ENCODE measurements at regions not wholly inside any gene's neighbourhood (a gene's known extent, or its start where the extent isn't known, plus 50 kb on each side); places are given as distances from the start of the nearest gene placed in this dataset.

DNA sequence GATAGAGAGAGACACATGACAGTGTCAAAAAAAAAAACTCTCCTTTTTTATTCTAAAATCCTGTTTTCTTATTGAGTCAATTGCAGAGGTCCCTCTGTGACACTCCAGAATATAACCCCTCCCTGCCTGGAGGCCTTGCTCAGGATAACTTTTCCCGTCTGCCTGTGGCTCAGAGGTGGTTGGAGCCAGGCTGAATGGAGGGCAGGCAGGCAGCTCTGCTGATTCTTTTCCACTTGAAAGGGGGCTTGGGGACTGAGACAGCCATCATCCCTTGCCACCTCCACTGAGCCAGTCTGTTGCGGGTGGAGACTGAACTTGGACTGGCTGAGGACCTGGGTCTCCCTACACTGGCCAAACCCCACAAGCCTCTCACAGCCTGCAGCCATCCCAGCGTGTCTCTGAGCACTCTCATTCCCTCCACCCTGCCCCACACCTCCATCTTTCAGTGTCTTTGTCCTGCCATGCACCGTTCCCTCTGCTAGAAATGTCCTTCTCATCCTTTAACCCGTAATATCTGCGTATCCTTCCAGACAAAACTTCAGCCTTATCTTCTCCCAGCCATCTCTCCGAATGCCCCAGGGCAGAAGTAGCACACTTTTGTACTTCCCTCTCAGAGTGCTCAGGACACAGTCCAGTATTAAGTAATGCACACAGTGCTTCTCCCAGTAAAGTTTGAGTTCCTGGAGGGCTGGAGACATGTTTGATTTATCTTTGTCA is 139.9 kb downstream of the CHIC2 start:
- Histone ChIP-seq H3K9me3 (ENCODE audit: control insufficient read depth in 2 of 2, insufficient read depth in 1 of 2, low read length in 1 of 2) (no peaks in the 10 kb centered on the region), H3K27me3 (ENCODE audit: control insufficient read depth in 2 of 2, insufficient read depth in 1 of 2, low read length in 1 of 2) (peaks cover 0 to 12% of the 10 kb centered on the region in 2 donors), H3K4me3 (ENCODE audit: low read length in 2 of 2) (no peak overlapping the region), H3K27ac (ENCODE audit: low read depth in 1 of 2, low read length in 1 of 2) (no peak overlapping the region), H3K36me3 (ENCODE audit: control insufficient read depth in 2 of 2, insufficient read depth in 2 of 2, low read length in 1 of 2) (no peaks in the 10 kb centered on the region), H3K4me1 (ENCODE audit: control insufficient read depth in 2 of 2, insufficient read depth in 2 of 2, low read length in 2 of 2) (no peaks in the 10 kb centered on the region)
- DNase-seq (ENCODE audit: low read depth in 6 of 9, low spot score in 9 of 9) = no peak
- WGBS = 88% methylated on average over 7 of the region's 7 CpGs

GRCh38 chr4:53923921-53924320 is 140.5 kb downstream of the CHIC2 start:
- H3K27ac ChIP-seq (ENCODE audit: low read depth in 1 of 2, low read length in 1 of 2) = no peak overlapping the region
- H3K4me1 ChIP-seq (ENCODE audit: control insufficient read depth in 2 of 2, insufficient read depth in 2 of 2, low read length in 2 of 2) = no peaks in the 10 kb centered on the region
- peaks cover 0 to 14% of the 10 kb centered on the region in 2 donors for H3K27me3 ChIP-seq (ENCODE audit: control insufficient read depth in 2 of 2, insufficient read depth in 1 of 2, low read length in 1 of 2)
- H3K9me3 ChIP-seq (ENCODE audit: control insufficient read depth in 2 of 2, insufficient read depth in 1 of 2, low read length in 1 of 2) = no peaks in the 10 kb centered on the region
- H3K4me3 ChIP-seq (ENCODE audit: low read length in 2 of 2) = no peak overlapping the region
- WGBS = 92% methylated on average over 5 of the region's 5 CpGs
- no peaks in the 10 kb centered on the region for H3K36me3 ChIP-seq (ENCODE audit: control insufficient read depth in 2 of 2, insufficient read depth in 2 of 2, low read length in 1 of 2)
- no peak for DNase-seq (ENCODE audit: low read depth in 6 of 9, low spot score in 9 of 9)

- no peak for DNase-seq (ENCODE audit: low read depth in 6 of 9, low spot score in 9 of 9)
- Histone ChIP-seq H3K4me3 (ENCODE audit: low read length in 2 of 2) (no peak overlapping the region), H3K27me3 (ENCODE audit: control insufficient read depth in 2 of 2, insufficient read depth in 1 of 2, low read length in 1 of 2) (peaks cover 0 to 16% of the 10 kb centered on the region in 2 donors), H3K27ac (ENCODE audit: low read depth in 1 of 2, low read length in 1 of 2) (no peak overlapping the region), H3K36me3 (ENCODE audit: control insufficient read depth in 2 of 2, insufficient read depth in 2 of 2, low read length in 1 of 2) (no peaks in the 10 kb centered on the region), H3K9me3 (ENCODE audit: control insufficient read depth in 2 of 2, insufficient read depth in 1 of 2, low read length in 1 of 2) (no peaks in the 10 kb centered on the region), H3K4me1 (ENCODE audit: control insufficient read depth in 2 of 2, insufficient read depth in 2 of 2, low read length in 2 of 2) (no peaks in the 10 kb centered on the region)
These were observed 142.5 kb downstream of the CHIC2 start for GRCh38 chr4:53921856-53922255.

DNA sequence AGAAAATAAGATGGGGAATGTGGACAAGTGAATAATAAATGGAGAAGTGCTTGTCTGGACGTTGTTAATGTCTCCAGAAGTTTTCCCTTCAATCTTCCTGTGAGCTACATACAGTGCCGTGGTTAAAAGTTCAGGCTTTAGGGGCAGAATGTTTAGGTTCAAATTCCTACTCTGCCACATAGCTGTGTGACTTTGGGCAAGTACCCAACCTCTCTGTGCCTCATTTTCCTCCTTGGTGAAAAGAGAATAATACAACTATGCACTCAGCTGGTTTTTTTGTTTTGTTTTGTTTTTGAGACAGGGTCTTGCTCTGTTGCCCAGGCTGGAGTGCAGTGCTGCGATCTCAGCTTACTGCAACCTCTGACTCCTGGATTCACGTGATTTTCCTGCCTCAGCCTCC is 143.5 kb downstream of the CHIC2 start:
- no peak overlapping the region for H3K27ac ChIP-seq (ENCODE audit: low read depth in 1 of 2, low read length in 1 of 2)
- H3K4me1 ChIP-seq (ENCODE audit: control insufficient read depth in 2 of 2, insufficient read depth in 2 of 2, low read length in 2 of 2) = no peaks in the 10 kb centered on the region
- no peaks in the 10 kb centered on the region for H3K9me3 ChIP-seq (ENCODE audit: control insufficient read depth in 2 of 2, insufficient read depth in 1 of 2, low read length in 1 of 2)
- no peak for DNase-seq (ENCODE audit: low read depth in 6 of 9, low spot score in 9 of 9)
- H3K27me3 ChIP-seq (ENCODE audit: control insufficient read depth in 2 of 2, insufficient read depth in 1 of 2, low read length in 1 of 2) = peaks cover 0 to 14% of the 10 kb centered on the region in 2 donors
- H3K36me3 ChIP-seq (ENCODE audit: control insufficient read depth in 2 of 2, insufficient read depth in 2 of 2, low read length in 1 of 2) = no peaks in the 10 kb centered on the region
- H3K4me3 ChIP-seq (ENCODE audit: low read length in 2 of 2) = no peak overlapping the region
- 94% methylated on average over 4 of the region's 4 CpGs for WGBS

- WGBS = 50% methylated on average over 4 of the region's 4 CpGs
- H3K4me3 ChIP-seq (ENCODE audit: low read length in 2 of 2) = no peak overlapping the region
- no peaks in the 10 kb centered on the region for H3K9me3 ChIP-seq (ENCODE audit: control insufficient read depth in 2 of 2, insufficient read depth in 1 of 2, low read length in 1 of 2)
- DNase-seq (ENCODE audit: low read depth in 6 of 9, low spot score in 9 of 9) = no peak
- no peak overlapping the region for H3K27ac ChIP-seq (ENCODE audit: low read depth in 1 of 2, low read length in 1 of 2)
- H3K27me3 ChIP-seq (ENCODE audit: control insufficient read depth in 2 of 2, insufficient read depth in 1 of 2, low read length in 1 of 2) = peaks cover 0 to 14% of the 10 kb centered on the region in 2 donors
- no peaks in the 10 kb centered on the region for H3K4me1 ChIP-seq (ENCODE audit: control insufficient read depth in 2 of 2, insufficient read depth in 2 of 2, low read length in 2 of 2)
- H3K36me3 ChIP-seq (ENCODE audit: control insufficient read depth in 2 of 2, insufficient read depth in 2 of 2, low read length in 1 of 2) = no peaks in the 10 kb centered on the region
These were observed 144.3 kb downstream of the CHIC2 start for GRCh38 chr4:53920116-53920515.

DNA sequence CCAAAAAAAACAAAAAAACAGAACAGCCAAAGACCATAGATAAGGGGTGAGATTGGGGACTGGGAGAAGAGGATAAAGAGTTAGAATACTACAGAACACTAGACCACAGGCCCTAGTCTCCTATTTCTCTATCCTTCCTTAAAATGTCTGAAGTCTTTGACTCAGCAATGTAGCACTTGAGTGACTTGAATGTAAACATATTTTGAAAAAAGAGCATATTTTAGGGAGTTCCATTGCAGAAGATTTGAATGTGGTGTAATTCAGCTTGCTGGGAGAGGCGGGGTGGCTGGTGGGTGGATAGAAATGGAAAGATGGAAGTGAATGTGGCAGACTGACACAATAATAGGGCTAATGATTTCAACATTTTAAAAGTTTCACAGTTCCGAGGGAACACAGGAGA is 144.9 kb downstream of the CHIC2 start:
- Histone ChIP-seq H3K27ac (ENCODE audit: low read depth in 1 of 2, low read length in 1 of 2) (no peak overlapping the region), H3K27me3 (ENCODE audit: control insufficient read depth in 2 of 2, insufficient read depth in 1 of 2, low read length in 1 of 2) (peaks cover 0 to 12% of the 10 kb centered on the region in 2 donors), H3K4me3 (ENCODE audit: low read length in 2 of 2) (no peak overlapping the region), H3K4me1 (ENCODE audit: control insufficient read depth in 2 of 2, insufficient read depth in 2 of 2, low read length in 2 of 2) (no peaks in the 10 kb centered on the region), H3K36me3 (ENCODE audit: control insufficient read depth in 2 of 2, insufficient read depth in 2 of 2, low read length in 1 of 2) (no peaks in the 10 kb centered on the region), H3K9me3 (ENCODE audit: control insufficient read depth in 2 of 2, insufficient read depth in 1 of 2, low read length in 1 of 2) (no peaks in the 10 kb centered on the region)
- 94% methylated on average over 2 of the region's 2 CpGs for WGBS
- no peak for DNase-seq (ENCODE audit: low read depth in 6 of 9, low spot score in 9 of 9)

GRCh38 chr4:53917729-53918128 is 146.7 kb downstream of the CHIC2 start:
- Histone ChIP-seq H3K27me3 (ENCODE audit: control insufficient read depth in 2 of 2, insufficient read depth in 1 of 2, low read length in 1 of 2) (peaks cover 0 to 9% of the 10 kb centered on the region in 2 donors), H3K9me3 (ENCODE audit: control insufficient read depth in 2 of 2, insufficient read depth in 1 of 2, low read length in 1 of 2) (no peaks in the 10 kb centered on the region), H3K36me3 (ENCODE audit: control insufficient read depth in 2 of 2, insufficient read depth in 2 of 2, low read length in 1 of 2) (no peaks in the 10 kb centered on the region), H3K4me1 (ENCODE audit: control insufficient read depth in 2 of 2, insufficient read depth in 2 of 2, low read length in 2 of 2) (no peaks in the 10 kb centered on the region), H3K27ac (ENCODE audit: low read depth in 1 of 2, low read length in 1 of 2) (no peak overlapping the region), H3K4me3 (ENCODE audit: low read length in 2 of 2) (no peak overlapping the region)
- no peak for DNase-seq (ENCODE audit: low read depth in 6 of 9, low spot score in 9 of 9)
- 46% methylated on average over 2 of the region's 2 CpGs for WGBS

DNA sequence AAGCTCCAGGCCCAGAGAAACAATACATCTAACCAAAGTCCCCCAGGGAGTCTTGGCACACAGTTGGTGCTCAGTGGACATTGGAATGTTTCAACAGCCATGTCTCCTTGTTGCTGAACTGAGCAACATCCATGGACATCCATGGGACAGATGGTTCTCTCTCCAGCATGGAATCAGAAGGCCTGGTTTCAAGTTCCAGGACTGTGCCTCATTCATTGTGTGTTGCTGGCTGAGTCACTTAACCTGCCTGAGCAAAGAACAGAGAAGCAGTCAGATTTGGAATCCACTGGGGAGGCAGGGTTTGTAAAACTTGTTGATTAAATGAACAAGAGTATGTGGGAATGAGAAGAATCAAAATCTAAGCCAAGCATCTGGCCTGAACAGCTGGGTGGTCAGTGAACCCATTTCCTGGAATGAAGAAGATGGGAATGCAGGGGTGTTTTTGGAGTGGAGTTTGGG is 147.9 kb downstream of the CHIC2 start:
- peaks cover 0 to 14% of the 10 kb centered on the region in 2 donors for H3K27me3 ChIP-seq (ENCODE audit: control insufficient read depth in 2 of 2, insufficient read depth in 1 of 2, low read length in 1 of 2)
- H3K36me3 ChIP-seq (ENCODE audit: control insufficient read depth in 2 of 2, insufficient read depth in 2 of 2, low read length in 1 of 2) = no peaks in the 10 kb centered on the region
- DNase-seq (ENCODE audit: low read depth in 6 of 9, low spot score in 9 of 9) = no peak
- no peak overlapping the region for H3K27ac ChIP-seq (ENCODE audit: low read depth in 1 of 2, low read length in 1 of 2)
- H3K4me1 ChIP-seq (ENCODE audit: control insufficient read depth in 2 of 2, insufficient read depth in 2 of 2, low read length in 2 of 2) = no peaks in the 10 kb centered on the region
- H3K4me3 ChIP-seq (ENCODE audit: low read length in 2 of 2) = no peak overlapping the region
- H3K9me3 ChIP-seq (ENCODE audit: control insufficient read depth in 2 of 2, insufficient read depth in 1 of 2, low read length in 1 of 2) = no peaks in the 10 kb centered on the region

DNA sequence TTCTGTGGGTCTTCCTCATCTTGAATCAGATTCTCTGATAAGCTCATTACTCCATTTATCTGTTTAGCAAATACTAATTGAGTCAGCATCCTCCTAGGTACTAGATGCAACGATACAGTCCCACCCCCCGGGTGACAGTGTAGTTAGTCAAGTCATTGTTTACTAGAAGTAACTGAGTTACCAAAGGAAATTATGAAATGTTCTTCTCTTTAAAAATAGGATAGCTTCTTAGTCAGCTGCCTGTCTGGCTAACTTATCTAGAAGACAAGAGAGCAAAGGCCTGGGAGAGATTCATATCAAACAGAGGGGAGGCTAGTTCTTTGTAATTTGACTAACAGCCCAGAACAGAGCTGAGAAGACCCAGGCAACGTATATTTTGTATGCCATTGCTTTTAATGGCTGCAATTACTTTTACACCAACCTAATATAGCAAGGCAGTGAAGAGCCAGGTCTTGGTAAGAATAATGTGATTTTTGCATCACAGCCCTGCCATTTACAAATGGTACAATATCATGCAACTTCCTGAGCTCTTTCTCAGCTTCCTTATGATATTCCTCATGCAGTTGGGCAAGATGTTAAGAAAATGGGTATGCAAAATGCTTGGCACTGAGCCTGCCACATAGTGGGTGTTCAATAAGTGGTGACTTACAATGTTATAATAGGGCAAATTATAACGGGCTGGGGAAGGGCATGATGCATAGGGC is 149.9 kb downstream of the CHIC2 start:
- no peaks in the 10 kb centered on the region for H3K9me3 ChIP-seq (ENCODE audit: control insufficient read depth in 2 of 2, insufficient read depth in 1 of 2, low read length in 1 of 2)
- DNase-seq (ENCODE audit: low read depth in 6 of 9, low spot score in 9 of 9) = no peak
- no peak overlapping the region for H3K27ac ChIP-seq (ENCODE audit: low read depth in 1 of 2, low read length in 1 of 2)
- peaks cover 0 to 8% of the 10 kb centered on the region in 2 donors for H3K27me3 ChIP-seq (ENCODE audit: control insufficient read depth in 2 of 2, insufficient read depth in 1 of 2, low read length in 1 of 2)
- no peaks in the 10 kb centered on the region for H3K36me3 ChIP-seq (ENCODE audit: control insufficient read depth in 2 of 2, insufficient read depth in 2 of 2, low read length in 1 of 2)
- no peaks in the 10 kb centered on the region for H3K4me1 ChIP-seq (ENCODE audit: control insufficient read depth in 2 of 2, insufficient read depth in 2 of 2, low read length in 2 of 2)
- H3K4me3 ChIP-seq (ENCODE audit: low read length in 2 of 2) = no peak overlapping the region
- WGBS = 83% methylated on average over 4 of the region's 4 CpGs
